ENCODE measurements at regions not wholly inside any gene's neighbourhood (a gene's known extent, or its start where the extent isn't known, plus 50 kb on each side); places are given as distances from the start of the nearest gene placed in this dataset.

DNA sequence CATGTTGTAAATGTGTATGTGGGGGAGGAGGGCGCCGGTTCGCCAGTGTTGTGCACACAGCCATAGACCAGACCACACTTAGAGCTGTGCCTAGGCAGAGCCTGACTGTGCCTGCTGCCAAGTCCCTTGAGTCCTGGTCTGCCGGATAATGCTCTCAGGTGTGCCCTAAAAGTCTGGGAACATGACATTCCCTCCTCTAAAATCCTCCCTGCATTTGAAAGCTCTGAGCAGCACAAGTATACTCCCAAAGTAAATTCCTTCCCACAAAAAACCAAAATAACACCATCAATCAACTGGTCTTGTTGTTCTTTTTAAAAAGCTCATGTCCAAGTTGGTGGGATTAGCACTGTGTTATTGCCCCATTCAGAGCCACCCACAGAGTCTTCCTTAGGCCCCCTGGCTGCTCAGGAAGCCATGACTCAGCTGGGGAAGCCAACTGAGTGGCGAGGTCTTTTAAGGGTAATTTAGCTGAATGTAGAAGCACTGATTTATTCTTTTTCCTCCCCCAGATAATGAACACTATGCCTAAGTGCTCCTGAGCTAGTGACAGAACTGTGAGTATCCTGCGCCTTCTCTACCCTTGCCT is 147.8 kb upstream of the MCTP2 start:
- Histone ChIP-seq H3K9me3 (no peaks in the 10 kb centered on the region), H3K4me1 (no peaks in the 10 kb centered on the region), H3K36me3 (no peaks in the 10 kb centered on the region), H3K27ac (no peak overlapping the region), H3K4me3 (no peak overlapping the region), H3K27me3 (no peaks in the 10 kb centered on the region)
- in situ Hi-C loops (cut with MboI; ENCODE audit: low sequenced_read_pairs in 4 of 4) (no loop called here), intact Hi-C loops (cut with DNase I; ENCODE audit: low total_unique reads) (no loop called here)
- no peak for DNase-seq
- peak in 1 of 2 donors; percentile 50 for ATAC-seq
- TF ChIP-seq CTCF (IDR thresholded peaks at IDR 0.05 in 4 of 5, conservative IDR thresholded peaks at IDR 0.05 in 1 of 5) (no peak), POLR2A (IDR thresholded peaks at IDR 0.05) (no peak)

GRCh38 chr15:94081829-94082228 is 149.5 kb upstream of the MCTP2 start:
- TF ChIP-seq CTCF (IDR thresholded peaks at IDR 0.05 in 4 of 5, conservative IDR thresholded peaks at IDR 0.05 in 1 of 5): no peak
- no peak for TF ChIP-seq POLR2A (IDR thresholded peaks at IDR 0.05)
- intact Hi-C loops (cut with DNase I; ENCODE audit: low total_unique reads): no loop called here
- Histone ChIP-seq H3K36me3 (no peaks in the 10 kb centered on the region), H3K4me3 (no peak overlapping the region), H3K4me1 (no peaks in the 10 kb centered on the region), H3K27ac (no peak overlapping the region), H3K27me3 (no peaks in the 10 kb centered on the region), H3K9me3 (no peaks in the 10 kb centered on the region)
- in situ Hi-C loops (cut with MboI; ENCODE audit: low sequenced_read_pairs in 4 of 4): no loop called here
- ATAC-seq (no peak), DNase-seq (no peak)

DNA sequence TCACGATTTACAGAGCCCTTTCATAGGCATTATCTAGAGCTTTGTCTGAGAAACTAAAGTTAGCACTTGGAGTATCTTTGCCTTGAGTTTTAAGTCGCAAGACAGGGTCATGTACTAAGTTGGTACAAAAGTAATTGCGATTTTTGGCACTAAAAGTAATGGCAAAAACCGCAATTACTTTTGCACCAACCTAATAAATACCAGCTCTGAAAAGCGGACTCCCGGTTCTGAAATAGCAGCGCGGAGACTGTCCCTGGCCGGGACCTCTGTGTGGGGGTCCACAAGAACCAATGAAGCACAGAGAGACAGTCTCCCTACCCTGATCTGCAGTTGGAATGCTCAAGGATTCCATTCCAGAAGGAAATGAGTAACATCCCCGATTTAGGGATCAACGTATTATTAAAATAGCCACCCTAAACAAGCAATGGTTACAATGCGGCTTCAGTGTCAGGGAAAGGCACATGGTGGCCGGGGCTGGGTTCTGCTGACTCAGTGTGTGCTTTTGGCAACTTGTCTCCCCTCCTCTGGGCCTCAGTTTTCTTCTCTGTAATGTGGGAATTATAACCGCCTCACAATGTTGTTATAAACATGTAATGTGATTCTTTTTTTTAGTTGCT is 150.3 kb upstream of the MCTP2 start:
- Histone ChIP-seq H3K27ac (peak overlapping the region in 2 of 4 donors; percentile 11 to 14), H3K4me1 (no peaks in the 10 kb centered on the region), H3K27me3 (no peaks in the 10 kb centered on the region), H3K4me3 (no peak overlapping the region), H3K36me3 (no peaks in the 10 kb centered on the region), H3K9me3 (no peaks in the 10 kb centered on the region)
- in situ Hi-C loops (cut with MboI; ENCODE audit: low sequenced_read_pairs in 4 of 4) (no loop called here), intact Hi-C loops (cut with DNase I; ENCODE audit: low total_unique reads) (no loop called here)
- ATAC-seq: no peak
- DNase-seq: no peak
- TF ChIP-seq POLR2A (IDR thresholded peaks at IDR 0.05): no peak
- TF ChIP-seq CTCF (IDR thresholded peaks at IDR 0.05 in 4 of 5, conservative IDR thresholded peaks at IDR 0.05 in 1 of 5): no peak

DNA sequence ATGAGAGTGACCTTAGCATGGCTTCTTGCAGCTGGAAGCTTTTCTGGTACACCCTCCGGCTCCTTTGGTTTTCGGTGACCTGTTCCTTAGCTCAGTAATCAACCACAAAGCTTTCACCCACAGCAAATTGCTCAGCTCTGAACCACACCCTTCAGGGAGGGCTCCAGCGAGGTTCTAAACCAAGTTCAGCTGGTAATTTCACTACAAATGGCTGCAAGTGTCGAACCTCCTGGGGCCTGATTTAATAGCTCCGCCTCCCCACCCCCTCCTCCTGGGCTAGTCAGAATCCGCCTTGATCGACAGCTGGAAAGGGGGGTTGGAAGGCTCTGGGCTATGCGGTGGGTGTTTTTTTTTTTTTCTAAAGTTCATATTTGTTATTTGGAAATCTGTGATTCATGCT is 150.9 kb upstream of the MCTP2 start:
- intact Hi-C loops (cut with DNase I; ENCODE audit: low total_unique reads) (no loop called here), in situ Hi-C loops (cut with MboI; ENCODE audit: low sequenced_read_pairs in 4 of 4) (no loop called here)
- no peaks in the 10 kb centered on the region for H3K9me3 ChIP-seq
- H3K27ac ChIP-seq: peak overlapping the region in 1 of 4 donors; percentile 11
- H3K36me3 ChIP-seq: no peaks in the 10 kb centered on the region
- H3K4me3 ChIP-seq: no peak overlapping the region
- DNase-seq (peak; percentile 41 to 72), ATAC-seq (peak; percentile 41 to 70)
- no peaks in the 10 kb centered on the region for H3K4me1 ChIP-seq
- TF ChIP-seq CTCF (IDR thresholded peaks at IDR 0.05 in 4 of 5, conservative IDR thresholded peaks at IDR 0.05 in 1 of 5) (no peak), POLR2A (IDR thresholded peaks at IDR 0.05) (no peak)
- H3K27me3 ChIP-seq: no peaks in the 10 kb centered on the region

- ATAC-seq: no peak
- DNase-seq: no peak
- H3K9me3 ChIP-seq: no peaks in the 10 kb centered on the region
- H3K27me3 ChIP-seq: no peaks in the 10 kb centered on the region
- no peak overlapping the region for H3K27ac ChIP-seq
- no peaks in the 10 kb centered on the region for H3K4me1 ChIP-seq
- intact Hi-C loops (cut with DNase I; ENCODE audit: low total_unique reads): no loop called here
- in situ Hi-C loops (cut with MboI; ENCODE audit: low sequenced_read_pairs in 4 of 4): no loop called here
- no peak for TF ChIP-seq CTCF (IDR thresholded peaks at IDR 0.05 in 4 of 5, conservative IDR thresholded peaks at IDR 0.05 in 1 of 5)
- TF ChIP-seq POLR2A (IDR thresholded peaks at IDR 0.05): no peak
- no peak overlapping the region for H3K4me3 ChIP-seq
- no peaks in the 10 kb centered on the region for H3K36me3 ChIP-seq
These were observed 151.4 kb upstream of the MCTP2 start for GRCh38 chr15:94079968-94080367.

Measured in gastrocnemius medialis (tissue), 4 donors.